ENCODE measurements at regions not wholly inside any gene's neighbourhood (a gene's known extent, or its start where the extent isn't known, plus 50 kb on each side); places are given as distances from the start of the nearest gene placed in this dataset.
"Not testable (repeated sequence)": the region's sequence is repeated elsewhere in the genome, so short reads cannot be mapped to it uniquely, and the experiment has no call there.

GRCh38 chr13:50225193-50226155 is 210.2 kb downstream of the KCNRG start:
- H3K4me3 ChIP-seq (replicated peaks; ENCODE audit: low read depth, low read length): no peak overlapping the region
- TF ChIP-seq CTCF (IDR thresholded peaks at IDR 0.05; ENCODE audit: low read length, missing control alignments): no peak
- no peak for DNase-seq (ENCODE audit: low read depth)

GRCh38 chr13:50226515-50227155 is 211.4 kb downstream of the KCNRG start:
- no peak overlapping the region for H3K4me3 ChIP-seq (replicated peaks; ENCODE audit: low read depth, low read length)
- DNase-seq (ENCODE audit: low read depth): no peak
- no peak for TF ChIP-seq CTCF (IDR thresholded peaks at IDR 0.05; ENCODE audit: low read length, missing control alignments)

GRCh38 chr13:50227361-50227760 is 212.1 kb downstream of the KCNRG start:
- no peak for TF ChIP-seq CTCF (IDR thresholded peaks at IDR 0.05; ENCODE audit: low read length, missing control alignments)
- DNase-seq (ENCODE audit: low read depth): no peak
- H3K4me3 ChIP-seq (replicated peaks; ENCODE audit: low read depth, low read length): no peak overlapping the region

- DNase-seq (ENCODE audit: low read depth): no peak
- no peak for TF ChIP-seq CTCF (IDR thresholded peaks at IDR 0.05; ENCODE audit: low read length, missing control alignments)
- H3K4me3 ChIP-seq (replicated peaks; ENCODE audit: low read depth, low read length): no peak overlapping the region
Observed at GRCh38 chr13:50228527-50228926, 213.3 kb downstream of the KCNRG start.

- no peak overlapping the region for H3K4me3 ChIP-seq (replicated peaks; ENCODE audit: low read depth, low read length)
- TF ChIP-seq CTCF (IDR thresholded peaks at IDR 0.05; ENCODE audit: low read length, missing control alignments): no peak
- peak; percentile 90 for DNase-seq (ENCODE audit: low read depth)
Observed at GRCh38 chr13:50229960-50230661, 214.9 kb downstream of the KCNRG start.

GRCh38 chr13:50230662-50230978 is 215.4 kb downstream of the KCNRG start:
- H3K4me3 ChIP-seq (replicated peaks; ENCODE audit: low read depth, low read length): no peak overlapping the region
- no peak for TF ChIP-seq CTCF (IDR thresholded peaks at IDR 0.05; ENCODE audit: low read length, missing control alignments)
- no peak for DNase-seq (ENCODE audit: low read depth)

- H3K4me3 ChIP-seq (replicated peaks; ENCODE audit: low read depth, low read length); DNase-seq (ENCODE audit: low read depth): not testable (repeated sequence)
Observed at GRCh38 chr13:50233574-50233973, 218.3 kb downstream of the KCNRG start.

Measured in fibroblast of pulmonary artery (primary cell).